PC-9 (cell line): ENCODE measurements at regions not wholly inside any gene's neighbourhood (a gene's known extent, or its start where the extent isn't known, plus 50 kb on each side); places are given as distances from the start of the nearest gene placed in this dataset.

ENCODE experiments used
- BruUV-seq: library from RNA; stranded (reverse); fragments of 400-500 nt; replicated peaks from 2 replicates; lab custom pipeline; 2021; lab: Mats Ljungman, UMichigan
- CTCF ChIA-PET: fragments of 300-600 bp; sonication (Branson Sonifier 250); formaldehyde crosslinking; loops from one replicate; lab custom pipeline; 2022; ENCODE audit warnings: antibody characterized with exemption; lab: Charles Lee
- POLR2A ChIA-PET: fragments of 300-600 bp; sonication (Branson Sonifier 250); formaldehyde crosslinking; loops from one replicate; lab custom pipeline; 2022; ENCODE audit warnings: antibody characterized with exemption; ENCODE audit not compliant: unreplicated experiment; lab: Charles Lee
- DNase-seq, 2 experiments: peaks; one replicate each; pipeline versions ENCODE4 v3.0.0 to v3.0.0-alpha.2; 2015 to 2022; ENCODE audit warnings: mixed read lengths in 1 of 2
- H2AFZ ChIP-seq: fragments of 200-600 bp; sonication (generic); 2 replicates; pipeline ENCODE4 v1.8.1; 2017; ENCODE audit warnings: antibody characterized with exemption
- H3F3A ChIP-seq: fragments of 200-600 bp; sonication (generic); 2 replicates; pipeline ENCODE4 v1.8.1; 2017; ENCODE audit warnings: antibody characterized with exemption, mild to moderate bottlenecking, low read depth; ENCODE audit not compliant: insufficient read depth
- H3K27ac ChIP-seq: fragments of 200-600 bp; sonication (generic); 2 replicates; pipeline ENCODE4 v1.6.1; 2016; ENCODE audit warnings: mixed run types
- H3K27me3 ChIP-seq: fragments of 200-600 bp; sonication (generic); 2 replicates; pipeline ENCODE4 v1.6.1; 2016; ENCODE audit warnings: low read depth, mixed run types; ENCODE audit not compliant: insufficient read depth
- H3K36me3 ChIP-seq: fragments of 200-600 bp; sonication (generic); 2 replicates; pipeline ENCODE4 v1.6.1; 2016; ENCODE audit warnings: low read depth, mixed run types
- H3K4me1 ChIP-seq: fragments of 200-600 bp; sonication (generic); replicated peaks from 2 replicates; pipeline ENCODE4 v1.6.1; 2016; ENCODE audit warnings: mixed run types; ENCODE audit not compliant: insufficient read depth
- H3K4me2 ChIP-seq: fragments of 200-600 bp; sonication (generic); 2 replicates; pipeline ENCODE4 v1.6.1; 2017; ENCODE audit warnings: mixed run types
- H3K4me3 ChIP-seq: fragments of 200-600 bp; sonication (generic); 2 replicates; pipeline ENCODE4 v1.6.1; 2016; ENCODE audit warnings: mixed run types
- H3K79me2 ChIP-seq: fragments of 200-600 bp; sonication (generic); 2 replicates; pipeline ENCODE4 v1.6.1; 2017; ENCODE audit warnings: low read depth, mixed run types
- H3K9me2 ChIP-seq: fragments of 200-600 bp; sonication (generic); 2 replicates; pipeline ENCODE4 v1.8.1; 2017; ENCODE audit warnings: mild to moderate bottlenecking; ENCODE audit not compliant: insufficient read depth
- H3K9me3 ChIP-seq: fragments of 200-600 bp; sonication (generic); 2 replicates; pipeline ENCODE4 v1.8.1; 2016; ENCODE audit warnings: low read depth; ENCODE audit not compliant: insufficient read depth
- H4K20me1 ChIP-seq: fragments of 200-600 bp; sonication (generic); 2 replicates; pipeline ENCODE4 v1.8.1; 2017; ENCODE audit not compliant: insufficient read depth
- CTCF ChIP-seq: fragments of 200-600 bp; sonication (generic); conservative IDR thresholded peaks from 2 replicates; pipeline ENCODE4 v1.6.1; 2017; ENCODE audit warnings: mixed run types, antibody characterized with exemption, mild to moderate bottlenecking, moderate library complexity
- EZH2 ChIP-seq: fragments of 200-600 bp; sonication (generic); IDR thresholded peaks from 2 replicates; pipeline ENCODE4 v1.8.0; 2017; ENCODE audit warnings: antibody characterized with exemption, low read depth
- intact Hi-C: fragments of 100-400 bp; cut with micrococcal nuclease; formaldehyde crosslinking; loops from one replicate; pipeline ENCODE4 v1.10.0; 2022; ENCODE audit not compliant: unreplicated experiment

- Histone ChIP-seq H3K27ac (no peak overlapping the region), H3K9me3 (no peaks in the 10 kb centered on the region), H3K4me2 (no peak overlapping the region), H3K4me1 (no peaks in the 10 kb centered on the region), H3K4me3 (no peak overlapping the region), H2AFZ (no peak overlapping the region), H4K20me1 (no peaks in the 10 kb centered on the region), H3K79me2 (no peaks in the 10 kb centered on the region), H3K36me3 (no peaks in the 10 kb centered on the region), H3K27me3 (no peaks in the 10 kb centered on the region), H3F3A (no peaks in the 10 kb centered on the region), H3K9me2 (no peaks in the 10 kb centered on the region)
- TF ChIP-seq EZH2: no peak
- TF ChIP-seq CTCF: no peak
- no TSS peak for BruUV-seq
- no peak for DNase-seq
- POLR2A ChIA-PET: no interaction called here
- intact Hi-C loops: no loop called here
- CTCF ChIA-PET: no interaction called here
These were observed 122.0 kb downstream of the GLUD2 start for GRCh38 chrX:121169099-121170035.

GRCh38 chrX:121172703-121173102 is 125.3 kb downstream of the GLUD2 start:
- intact Hi-C loops: no loop called here
- DNase-seq: no peak

GRCh38 chrX:121179972-121180371 is 132.6 kb downstream of the GLUD2 start:
- Histone ChIP-seq H3F3A (no peaks in the 10 kb centered on the region), H3K4me3 (no peak overlapping the region), H2AFZ (no peak overlapping the region), H3K4me1 (no peaks in the 10 kb centered on the region), H3K27ac (no peak overlapping the region), H3K36me3 (no peaks in the 10 kb centered on the region), H3K27me3 (no peaks in the 10 kb centered on the region), H3K79me2 (no peaks in the 10 kb centered on the region), H3K4me2 (no peak overlapping the region), H3K9me2 (no peaks in the 10 kb centered on the region), H3K9me3 (no peaks in the 10 kb centered on the region), H4K20me1 (no peaks in the 10 kb centered on the region)
- DNase-seq: no peak
- TF ChIP-seq CTCF: no peak
- no peak for TF ChIP-seq EZH2
- ChIA-PET CTCF (no interaction called here), POLR2A (no interaction called here)
- intact Hi-C loops: no loop called here
- no TSS peak for BruUV-seq

More at GRCh38 chrX:121172703-121173102, 125.3 kb downstream of the GLUD2 start:
- CTCF ChIA-PET: no interaction called here
- POLR2A ChIA-PET: no interaction called here
- no peaks in the 10 kb centered on the region for H3K4me1 ChIP-seq
- H3K79me2 ChIP-seq: no peaks in the 10 kb centered on the region
- H3F3A ChIP-seq: no peaks in the 10 kb centered on the region
- no peak overlapping the region for H3K4me3 ChIP-seq
- H3K27ac ChIP-seq: no peak overlapping the region
- H4K20me1 ChIP-seq: no peaks in the 10 kb centered on the region
- no peaks in the 10 kb centered on the region for H3K36me3 ChIP-seq
- H3K9me3 ChIP-seq: no peaks in the 10 kb centered on the region
- no TSS peak for BruUV-seq
- no peaks in the 10 kb centered on the region for H3K27me3 ChIP-seq
- no peak overlapping the region for H2AFZ ChIP-seq
- TF ChIP-seq CTCF (no peak), EZH2 (no peak)
- H3K4me2 ChIP-seq: no peak overlapping the region
- no peaks in the 10 kb centered on the region for H3K9me2 ChIP-seq
